ENCODE measurements at regions not wholly inside any gene's neighbourhood (a gene's known extent, or its start where the extent isn't known, plus 50 kb on each side); places are given as distances from the start of the nearest gene placed in this dataset.

DNA sequence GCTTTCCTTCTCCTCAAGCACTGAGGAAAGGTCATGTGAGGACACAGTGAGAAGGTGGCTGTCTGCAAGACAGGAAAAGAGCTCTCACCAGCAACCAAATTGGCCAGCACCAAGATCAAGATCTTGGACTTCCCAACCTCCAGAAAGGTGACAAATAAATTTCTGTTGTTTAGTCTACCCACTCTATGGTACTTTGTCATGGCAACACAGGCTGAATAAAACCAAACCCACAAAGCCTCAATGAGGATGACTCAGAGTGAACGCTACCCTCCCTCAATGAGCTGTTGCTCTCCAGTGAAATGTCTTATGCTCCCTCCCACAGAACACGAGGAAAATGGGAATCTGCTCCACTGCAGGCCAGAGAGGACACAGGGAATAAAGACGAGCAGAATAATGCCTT, 244.1 kb downstream of the RAB28 start:
- TF ChIP-seq, protein P1, sequence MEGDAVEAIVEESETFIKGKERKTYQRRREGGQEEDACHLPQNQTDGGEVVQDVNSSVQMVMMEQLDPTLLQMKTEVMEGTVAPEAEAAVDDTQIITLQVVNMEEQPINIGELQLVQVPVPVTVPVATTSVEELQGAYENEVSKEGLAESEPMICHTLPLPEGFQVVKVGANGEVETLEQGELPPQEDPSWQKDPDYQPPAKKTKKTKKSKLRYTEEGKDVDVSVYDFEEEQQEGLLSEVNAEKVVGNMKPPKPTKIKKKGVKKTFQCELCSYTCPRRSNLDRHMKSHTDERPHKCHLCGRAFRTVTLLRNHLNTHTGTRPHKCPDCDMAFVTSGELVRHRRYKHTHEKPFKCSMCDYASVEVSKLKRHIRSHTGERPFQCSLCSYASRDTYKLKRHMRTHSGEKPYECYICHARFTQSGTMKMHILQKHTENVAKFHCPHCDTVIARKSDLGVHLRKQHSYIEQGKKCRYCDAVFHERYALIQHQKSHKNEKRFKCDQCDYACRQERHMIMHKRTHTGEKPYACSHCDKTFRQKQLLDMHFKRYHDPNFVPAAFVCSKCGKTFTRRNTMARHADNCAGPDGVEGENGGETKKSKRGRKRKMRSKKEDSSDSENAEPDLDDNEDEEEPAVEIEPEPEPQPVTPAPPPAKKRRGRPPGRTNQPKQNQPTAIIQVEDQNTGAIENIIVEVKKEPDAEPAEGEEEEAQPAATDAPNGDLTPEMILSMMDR (conservative IDR thresholded peaks at IDR 0.05) = no peak
- no peak for TF ChIP-seq EZH2 (IDR thresholded peaks at IDR 0.05; ENCODE audit: low read depth)

Measured in PC-9 (cell line).